ENCODE measurements at regions not wholly inside any gene's neighbourhood (a gene's known extent, or its start where the extent isn't known, plus 50 kb on each side); places are given as distances from the start of the nearest gene placed in this dataset.
"Not testable (repeated sequence)": the region's sequence is repeated elsewhere in the genome, so short reads cannot be mapped to it uniquely, and the experiment has no call there.

GRCh38 chr9:24067107-24067506 is 241.1 kb upstream of the ELAVL2 start:
- TF ChIP-seq CTCF (optimal IDR thresholded peaks at IDR 0.05 in 1 of 3, IDR thresholded peaks at IDR 0.05 in 1 of 3, conservative IDR thresholded peaks at IDR 0.05 in 1 of 3; ENCODE audit: extremely low read depth in 1 of 3, insufficient read depth in 2 of 3, low read length in 3 of 3); EZH2 (IDR thresholded peaks at IDR 0.05; ENCODE audit: low read length): not testable (repeated sequence)
